K562 (cell line): ENCODE measurements at regions not wholly inside any gene's neighbourhood (a gene's known extent, or its start where the extent isn't known, plus 50 kb on each side); places are given as distances from the start of the nearest gene placed in this dataset.

Experiments
- ATAC-seq: fragments of 200-7000 bp; cut with Tn5 transposase; 3 replicates; pipeline ENCODE4 v1.9.1; 2020; ENCODE audit warnings: moderate library complexity
- BruUV-seq: library from RNA; stranded (reverse); fragments of 400-500 nt; replicated peaks from 2 replicates; lab custom pipeline; 2021; lab: Mats Ljungman, UMichigan
- CTCF ChIA-PET: fragments of 300-600 bp; formaldehyde crosslinking; extraction: SDS; loops from one replicate; lab custom pipeline; 2021; ENCODE audit warnings: low intra/inter-chr PET ratio; lab: Yijun Ruan, JAX
- POLR2A ChIA-PET: fragments of 300-600, 350-650 bp; sonication (Branson Sonifier 250); formaldehyde crosslinking; extraction: SDS; loops from one replicate; lab custom pipeline; 2021; ENCODE audit warnings: antibody characterized with exemption, inconsistent platforms; lab: Yijun Ruan, JAX
- DNase-seq, 4 experiments: peaks; one replicate each; pipeline versions ENCODE4 v3.0.0 to v3.0.0-alpha.2; 2011 to 2018; ENCODE audit warnings: low spot score in 3 of 4, mixed read lengths in 3 of 4; ENCODE audit errors: extremely low read depth in 1 of 4
- FAIRE-seq: peaks from 2 replicates; lab custom pipeline; 2011; peaks lifted over from hg19 to GRCh38; lab: Jason Lieb, UNC
- H2AFZ ChIP-seq: 2 replicates; pipeline ENCODE4 v1.6.0; 2011; ENCODE audit warnings: low read depth, low read length, control low read depth, inconsistent platforms
- H3K27ac ChIP-seq: fragments of 200-600 bp; 3 replicates; pipeline ENCODE4 v1.8.0; 2011; ENCODE audit warnings: low read depth, mild to moderate bottlenecking, control low read depth, inconsistent platforms, low read length, moderate library complexity, mixed read lengths; ENCODE audit errors: extremely low read depth
- H3K27me3 ChIP-seq, 2 experiments: fragments of 300-600 bp in 1 of 2; 2 replicates in 1 of 2; 3 replicates in 1 of 2; pipeline versions ENCODE4 v1.6.0 to v1.8.0; 2011; ENCODE audit warnings: inconsistent platforms in 2 of 2, low read length in 2 of 2, mild to moderate bottlenecking in 1 of 2, mixed read lengths in 1 of 2, moderate library complexity in 1 of 2; ENCODE audit not compliant: control insufficient read depth in 2 of 2, insufficient read depth in 2 of 2
- H3K36me3 ChIP-seq: fragments of 300-600 bp; 3 replicates; pipeline ENCODE4 v1.8.0; 2011; ENCODE audit warnings: mild to moderate bottlenecking, low read length, inconsistent platforms; ENCODE audit not compliant: control insufficient read depth, insufficient read depth
- H3K4me1 ChIP-seq, 2 experiments: fragments of 200-600 bp in 1 of 2; replicated peaks in 1 of 2; 2 replicates in 1 of 2; 3 replicates in 1 of 2; pipeline versions ENCODE4 v1.5.1 to v1.8.0; 2011; ENCODE audit warnings: inconsistent platforms in 2 of 2, low read length in 2 of 2, mild to moderate bottlenecking in 1 of 2, mixed read lengths in 1 of 2, moderate library complexity in 1 of 2; ENCODE audit not compliant: control insufficient read depth in 2 of 2, insufficient read depth in 2 of 2
- H3K4me2 ChIP-seq: 2 replicates; pipeline ENCODE4 v1.6.1; 2011; ENCODE audit warnings: low read length, control low read depth, inconsistent platforms, mixed read lengths; ENCODE audit not compliant: insufficient read depth
- H3K4me3 ChIP-seq: fragments of 200-600 bp; sonication (generic), shearing (Covaris generic); 2 replicates; pipeline ENCODE4 v1.5.1; 2016; ENCODE audit warnings: control low read depth, inconsistent platforms
- H3K79me2 ChIP-seq: fragments of 200-600 bp; 3 replicates; pipeline ENCODE4 v1.8.0; 2011; ENCODE audit warnings: low read length, inconsistent platforms; ENCODE audit not compliant: control insufficient read depth, insufficient read depth
- H3K9ac ChIP-seq, 2 experiments: 2 replicates each; pipeline versions ENCODE4 v1.6.0 to v1.6.1; 2011; ENCODE audit warnings: low read depth in 2 of 2, low read length in 2 of 2, control low read depth in 1 of 2, inconsistent platforms in 1 of 2, mild to moderate bottlenecking in 1 of 2, mixed read lengths in 1 of 2; ENCODE audit not compliant: insufficient read depth in 1 of 2
- H3K9me1 ChIP-seq: one replicate; pipeline ENCODE4 v1.6.0; 2011; ENCODE audit warnings: inconsistent platforms, mild to moderate bottlenecking, low read length, moderate library complexity; ENCODE audit not compliant: control insufficient read depth, insufficient read depth
- H3K9me3 ChIP-seq: replicated peaks from 2 replicates; pipeline ENCODE4 v1.5.1; 2011; ENCODE audit warnings: low read depth, low read length, inconsistent platforms; ENCODE audit not compliant: control insufficient read depth, insufficient read depth
- H4K20me1 ChIP-seq: replicated peaks from 2 replicates; pipeline ENCODE4 v1.6.1; 2011; ENCODE audit warnings: low read length, inconsistent platforms, mixed read lengths; ENCODE audit not compliant: control insufficient read depth, insufficient read depth
- POLR2H ChIP-seq: IDR thresholded peaks from 2 replicates; pipeline ENCODE4 v1.6.1; 2016; ENCODE audit warnings: missing genetic modification characterization, low read depth, mild to moderate bottlenecking, control low read depth, missing compliant biosample characterization, moderate library complexity
- RFX1 ChIP-seq: fragments of 450-650 bp; IDR thresholded peaks from 2 replicates; pipeline ENCODE4 v1.6.1; 2016; ENCODE audit warnings: mild to moderate bottlenecking, moderate library complexity
- YBX1 ChIP-seq: fragments of 450-650 bp; IDR thresholded peaks from 2 replicates; pipeline ENCODE4 v1.7.1; 2016; ENCODE audit warnings: mild to moderate bottlenecking
- ZNF407 ChIP-seq: fragments of 450-650 bp; IDR thresholded peaks from 2 replicates; pipeline ENCODE4 v1.6.1; 2016; ENCODE audit warnings: low read depth
- WGBS: fragments of 100-300 bp; shearing (Covaris generic); methylation state at CpG from one replicate; pipeline ENCODE4 v1.1.6; 2016; ENCODE audit warnings: low coverage, mixed read lengths; ENCODE audit not compliant: insufficient coverage; ENCODE audit errors: missing lambda C conversion rate; 5-methylcytosine and 5-hydroxymethylcytosine counted together
- in situ Hi-C: fragments of 300-500 bp; cut with MboI; formaldehyde crosslinking; loops from 4 replicates; pipeline ENCODE4 v1.15.0; 2018; ENCODE audit warnings: inconsistent platforms, mixed read lengths
- intact Hi-C: fragments of 100-400 bp; cut with micrococcal nuclease; formaldehyde crosslinking; loops from 2 replicates; pipeline ENCODE4 v1.14.2; 2022

DNA sequence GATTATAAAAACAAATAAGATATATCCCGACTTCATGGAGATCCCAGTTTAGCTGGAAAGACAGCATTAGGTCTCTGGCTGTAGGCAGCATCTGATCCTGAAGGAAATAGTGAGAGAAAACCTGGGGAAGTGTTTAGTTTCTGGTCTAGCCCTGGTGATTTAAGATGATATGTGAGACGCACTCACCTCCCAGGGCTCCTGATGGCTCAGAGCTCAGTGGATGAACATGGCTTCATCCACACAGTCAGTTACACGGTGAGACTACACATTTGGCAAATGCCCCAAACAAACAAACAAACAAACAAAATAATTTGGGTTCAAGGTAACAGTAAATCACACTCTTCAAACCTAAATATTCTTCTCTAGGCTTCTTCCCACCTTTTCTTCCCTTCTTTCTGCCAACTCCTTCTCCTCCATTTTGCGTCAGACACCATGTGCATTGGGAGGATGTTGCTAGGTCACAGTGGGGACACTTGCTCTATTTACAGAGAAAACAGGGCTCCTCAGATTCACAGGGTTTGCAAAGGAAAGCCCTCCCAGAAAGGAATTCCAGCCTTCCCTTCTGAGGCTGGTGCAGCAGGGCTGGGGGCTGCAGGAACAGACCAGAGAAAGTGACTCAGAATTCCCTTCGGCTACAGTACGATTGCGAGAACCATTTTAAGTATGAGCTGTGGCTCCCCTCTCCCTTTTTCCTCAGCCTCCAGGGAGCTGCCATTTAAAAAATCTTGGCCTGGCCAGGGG lies 59.6 kb upstream of the SALL4 start:
- H2AFZ ChIP-seq, result no peak overlapping the region
- H3K4me2 ChIP-seq, result no peak overlapping the region
- no peak overlapping the region for H3K9ac ChIP-seq
- H3K4me1 ChIP-seq, result no peaks in the 10 kb centered on the region
- POLR2A ChIA-PET, result interaction anchor here (0.6 kb wide), 1 partner anchor 1439 kb away, joined by 3 read pairs; no protein-coding TSS in a partner anchor
- no peak overlapping the region for H3K27ac ChIP-seq
- no peaks in the 10 kb centered on the region for H3K79me2 ChIP-seq
- TF ChIP-seq YBX1 (no peak), RFX1 (no peak), POLR2H (tag) (no peak)
- TF ChIP-seq, all 486 proteins: peak for 0
- Histone ChIP-seq H3K9me3 (no peaks in the 10 kb centered on the region), H4K20me1 (no peaks in the 10 kb centered on the region), H3K36me3 (no peaks in the 10 kb centered on the region), H3K27me3 (peaks cover 15 to 44% of the 10 kb centered on the region in 2 experiments; a peak in 4 of 5 replicates), H3K9me1 (no peaks in the 10 kb centered on the region), H3K4me3 (no peak overlapping the region)
- intact Hi-C loops (no loop called here), in situ Hi-C loops (no loop called here)
- ATAC-seq, result no peak
- WGBS, result 0% methylated on average over 7 of the region's 7 CpGs
- DNase-seq, result no peak
- BruUV-seq, result no TSS peak
- FAIRE-seq, result no peak
- CTCF ChIA-PET, result no interaction called here

GRCh38 chr20:51860111-51860882 lies 58.0 kb upstream of the SALL4 start:
- ChIA-PET POLR2A (interaction anchor here (0.5 kb wide), 1 partner anchor 442 kb away, joined by 3 read pairs; no protein-coding TSS in a partner anchor), CTCF (no interaction called here)
- Histone ChIP-seq H3K27me3 (peaks cover 15 to 43% of the 10 kb centered on the region in 2 experiments; a peak in 4 of 5 replicates), H3K9me1 (no peaks in the 10 kb centered on the region), H4K20me1 (no peaks in the 10 kb centered on the region), H3K79me2 (no peaks in the 10 kb centered on the region), H3K9ac (no peak overlapping the region), H2AFZ (no peak overlapping the region), H3K27ac (no peak overlapping the region), H3K9me3 (no peaks in the 10 kb centered on the region), H3K4me2 (no peak overlapping the region), H3K4me1 (no peaks in the 10 kb centered on the region), H3K36me3 (no peaks in the 10 kb centered on the region), H3K4me3 (no peak overlapping the region)
- DNase-seq, result no peak
- ATAC-seq, result no peak
- FAIRE-seq, result no peak
- BruUV-seq, result no TSS peak
- in situ Hi-C loops, result no loop called here
- WGBS, result 0% methylated on average over 5 of the region's 5 CpGs
- intact Hi-C loops, result no loop called here
- no peak for TF ChIP-seq ZNF407
